ENCODE measurements at regions not wholly inside any gene's neighbourhood (a gene's known extent, or its start where the extent isn't known, plus 50 kb on each side); places are given as distances from the start of the nearest gene placed in this dataset.

DNA sequence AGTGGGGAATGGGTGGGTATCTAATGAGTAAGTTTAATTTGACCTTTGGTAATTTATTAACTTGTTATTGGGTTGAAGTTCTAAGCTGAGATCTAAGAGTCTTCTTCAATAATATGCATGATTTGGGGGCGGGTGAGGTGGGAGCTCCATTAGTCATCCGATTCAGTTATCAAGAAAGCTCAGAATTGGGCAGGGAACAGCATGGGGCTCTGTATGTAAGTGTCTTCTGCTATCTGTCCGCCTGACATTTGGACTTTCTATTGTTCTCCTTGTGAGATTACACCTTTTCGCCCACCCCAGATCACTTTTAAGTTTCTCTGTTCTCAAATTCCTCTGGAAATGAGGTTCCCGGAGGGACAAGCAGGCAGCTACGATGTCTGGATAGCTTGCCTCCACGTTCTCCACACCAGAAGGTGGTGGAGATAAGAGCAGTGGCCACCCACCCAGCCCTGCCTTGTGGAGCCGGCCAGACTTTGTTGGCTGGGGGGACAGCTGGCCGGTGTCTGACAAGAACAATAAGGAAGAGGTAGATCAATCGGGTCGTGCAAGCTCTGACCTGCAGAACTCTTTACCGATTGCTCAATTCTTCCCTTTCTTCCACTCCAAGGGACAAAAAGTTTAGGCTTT, 75.5 kb upstream of the GATA6 start:
- TF ChIP-seq, protein P1, sequence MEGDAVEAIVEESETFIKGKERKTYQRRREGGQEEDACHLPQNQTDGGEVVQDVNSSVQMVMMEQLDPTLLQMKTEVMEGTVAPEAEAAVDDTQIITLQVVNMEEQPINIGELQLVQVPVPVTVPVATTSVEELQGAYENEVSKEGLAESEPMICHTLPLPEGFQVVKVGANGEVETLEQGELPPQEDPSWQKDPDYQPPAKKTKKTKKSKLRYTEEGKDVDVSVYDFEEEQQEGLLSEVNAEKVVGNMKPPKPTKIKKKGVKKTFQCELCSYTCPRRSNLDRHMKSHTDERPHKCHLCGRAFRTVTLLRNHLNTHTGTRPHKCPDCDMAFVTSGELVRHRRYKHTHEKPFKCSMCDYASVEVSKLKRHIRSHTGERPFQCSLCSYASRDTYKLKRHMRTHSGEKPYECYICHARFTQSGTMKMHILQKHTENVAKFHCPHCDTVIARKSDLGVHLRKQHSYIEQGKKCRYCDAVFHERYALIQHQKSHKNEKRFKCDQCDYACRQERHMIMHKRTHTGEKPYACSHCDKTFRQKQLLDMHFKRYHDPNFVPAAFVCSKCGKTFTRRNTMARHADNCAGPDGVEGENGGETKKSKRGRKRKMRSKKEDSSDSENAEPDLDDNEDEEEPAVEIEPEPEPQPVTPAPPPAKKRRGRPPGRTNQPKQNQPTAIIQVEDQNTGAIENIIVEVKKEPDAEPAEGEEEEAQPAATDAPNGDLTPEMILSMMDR (IDR thresholded peaks at IDR 0.05 in 2 of 3, conservative IDR thresholded peaks at IDR 0.05 in 1 of 3; ENCODE audit: borderline replicate concordance in 1 of 3, insufficient read depth in 1 of 3, low read depth in 2 of 3, low read length in 2 of 3) = no peak
- TF ChIP-seq EZH2 (IDR thresholded peaks at IDR 0.05) = no peak
- no peak for TF ChIP-seq EZH2phosphoT487 (IDR thresholded peaks at IDR 0.05; ENCODE audit: borderline replicate concordance)
- TF ChIP-seq, protein P2, sequence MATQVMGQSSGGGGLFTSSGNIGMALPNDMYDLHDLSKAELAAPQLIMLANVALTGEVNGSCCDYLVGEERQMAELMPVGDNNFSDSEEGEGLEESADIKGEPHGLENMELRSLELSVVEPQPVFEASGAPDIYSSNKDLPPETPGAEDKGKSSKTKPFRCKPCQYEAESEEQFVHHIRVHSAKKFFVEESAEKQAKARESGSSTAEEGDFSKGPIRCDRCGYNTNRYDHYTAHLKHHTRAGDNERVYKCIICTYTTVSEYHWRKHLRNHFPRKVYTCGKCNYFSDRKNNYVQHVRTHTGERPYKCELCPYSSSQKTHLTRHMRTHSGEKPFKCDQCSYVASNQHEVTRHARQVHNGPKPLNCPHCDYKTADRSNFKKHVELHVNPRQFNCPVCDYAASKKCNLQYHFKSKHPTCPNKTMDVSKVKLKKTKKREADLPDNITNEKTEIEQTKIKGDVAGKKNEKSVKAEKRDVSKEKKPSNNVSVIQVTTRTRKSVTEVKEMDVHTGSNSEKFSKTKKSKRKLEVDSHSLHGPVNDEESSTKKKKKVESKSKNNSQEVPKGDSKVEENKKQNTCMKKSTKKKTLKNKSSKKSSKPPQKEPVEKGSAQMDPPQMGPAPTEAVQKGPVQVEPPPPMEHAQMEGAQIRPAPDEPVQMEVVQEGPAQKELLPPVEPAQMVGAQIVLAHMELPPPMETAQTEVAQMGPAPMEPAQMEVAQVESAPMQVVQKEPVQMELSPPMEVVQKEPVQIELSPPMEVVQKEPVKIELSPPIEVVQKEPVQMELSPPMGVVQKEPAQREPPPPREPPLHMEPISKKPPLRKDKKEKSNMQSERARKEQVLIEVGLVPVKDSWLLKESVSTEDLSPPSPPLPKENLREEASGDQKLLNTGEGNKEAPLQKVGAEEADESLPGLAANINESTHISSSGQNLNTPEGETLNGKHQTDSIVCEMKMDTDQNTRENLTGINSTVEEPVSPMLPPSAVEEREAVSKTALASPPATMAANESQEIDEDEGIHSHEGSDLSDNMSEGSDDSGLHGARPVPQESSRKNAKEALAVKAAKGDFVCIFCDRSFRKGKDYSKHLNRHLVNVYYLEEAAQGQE (IDR thresholded peaks at IDR 0.05; ENCODE audit: low read depth) = no peak
- no peak for TF ChIP-seq FOSL1 (IDR thresholded peaks at IDR 0.05; ENCODE audit: low read depth)
- TF ChIP-seq CEBPB (IDR thresholded peaks at IDR 0.05; ENCODE audit: low read depth) = no peak
- TF ChIP-seq, protein P3, sequence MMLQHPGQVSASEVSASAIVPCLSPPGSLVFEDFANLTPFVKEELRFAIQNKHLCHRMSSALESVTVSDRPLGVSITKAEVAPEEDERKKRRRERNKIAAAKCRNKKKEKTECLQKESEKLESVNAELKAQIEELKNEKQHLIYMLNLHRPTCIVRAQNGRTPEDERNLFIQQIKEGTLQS (IDR thresholded peaks at IDR 0.05) = no peak
- no peak for TF ChIP-seq POLR2A (IDR thresholded peaks at IDR 0.05; ENCODE audit: borderline replicate concordance, extremely low read depth, insufficient read depth, insufficient read length)

Measured in HCT116 (cell line).